Left cardiac atrium (tissue), 4 donors: ENCODE measurements at regions not wholly inside any gene's neighbourhood (a gene's known extent, or its start where the extent isn't known, plus 50 kb on each side); places are given as distances from the start of the nearest gene placed in this dataset.
A peak's percentile ranks its signal among the peaks of the same experiment; 100 is the strongest.

Source experiments
- ATAC-seq, 2 donors: fragments of 200-7000 bp; cut with Tn5 transposase; one replicate each; pipeline ENCODE4 v1.9.1; 2020; ENCODE audit warnings: mild to moderate bottlenecking in 2 of 2, moderate library complexity in 2 of 2
- DNase-seq: peaks from one replicate; pipeline ENCODE4 v3.0.0-alpha.2; 2020
- intact Hi-C, 2 donors: fragments of 100-400 bp; cut with DNase I; formaldehyde crosslinking; loops; one replicate each; pipeline versions ENCODE4 v1.14.1 to v1.15.1; 2022 to 2023
- donor health status: DM: no; HTN: yes; CAD: no.
- donor health status: DM: no; HTN: yes; CAD: no; lungs with severe emphysema.
- donor health status: DM: yes; HTN: yes; CAD: no.
- donor health status: Dilated cardiomyopathy.

DNA sequence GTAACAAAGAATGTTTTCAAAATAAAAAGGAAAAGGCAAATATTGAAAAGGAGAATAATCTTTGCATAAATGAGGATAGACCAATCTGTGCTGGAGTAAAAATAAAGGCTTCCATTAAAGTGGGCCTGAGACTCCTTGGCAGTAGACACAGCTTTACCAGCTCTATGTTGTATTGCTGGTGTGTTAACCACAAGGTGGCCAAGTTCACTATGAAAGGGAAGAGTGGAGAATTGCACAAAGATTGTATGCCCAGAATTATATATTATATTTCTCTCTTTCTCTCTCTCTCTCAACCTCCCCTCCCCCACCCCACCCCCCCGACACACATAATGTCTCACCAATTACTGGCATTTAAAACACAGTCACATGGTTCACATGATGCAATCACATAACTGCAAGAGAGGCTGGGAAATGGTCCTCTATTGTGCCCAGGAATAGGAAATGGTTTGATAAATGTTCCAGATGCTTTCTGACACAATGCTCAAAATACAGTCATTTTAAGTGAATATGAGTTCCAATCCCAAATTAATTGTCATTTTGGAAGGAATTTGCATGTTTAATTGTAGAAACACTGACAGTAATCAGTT is 222.6 kb upstream of the SYT1 start:
- DNase-seq = no peak
- no peak for ATAC-seq
- intact Hi-C loops = no loop called here

DNA sequence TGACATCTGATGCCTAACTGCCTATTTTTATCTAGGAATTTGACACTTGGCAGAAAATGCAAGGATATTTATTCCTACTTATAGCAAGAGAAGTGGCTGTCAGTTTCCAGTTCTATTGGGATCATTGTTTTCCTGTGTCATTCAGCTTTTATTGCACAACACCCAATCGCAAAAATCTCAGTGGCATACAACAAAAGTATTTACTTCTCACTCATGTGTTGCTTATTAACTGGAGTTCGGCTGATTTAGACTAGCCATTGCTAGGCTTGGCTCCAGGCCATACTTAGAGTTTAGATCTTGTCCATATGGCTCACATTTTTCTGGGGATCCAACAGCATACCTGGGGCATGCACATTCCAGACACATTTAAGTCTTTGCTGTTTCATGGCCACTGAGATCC is 218.6 kb upstream of the SYT1 start:
- intact Hi-C loops = no loop called here
- ATAC-seq (no peak), DNase-seq (no peak)

DNA sequence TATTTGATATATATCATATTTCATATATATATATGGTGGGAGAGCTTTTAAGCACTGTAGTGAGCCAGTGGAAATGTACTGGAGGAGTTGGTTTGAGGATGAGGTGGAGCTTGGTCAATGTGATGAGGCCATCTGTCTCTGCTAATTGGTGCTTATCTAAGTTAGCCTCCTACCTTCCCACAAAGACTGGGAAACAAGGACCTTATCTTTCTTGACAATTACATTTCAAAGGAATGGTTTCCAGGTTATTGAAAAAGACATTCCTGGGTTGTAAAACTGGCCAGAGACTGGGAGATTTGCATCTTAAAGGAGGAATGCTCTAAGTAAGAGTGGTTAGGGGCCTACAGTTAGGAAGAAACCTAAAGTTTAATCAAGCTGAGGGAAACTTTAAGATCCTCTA is 212.8 kb upstream of the SYT1 start:
- intact Hi-C loops = no loop called here
- ATAC-seq (no peak), DNase-seq (no peak)

GRCh38 chr12:78666584-78666983 is 198.0 kb upstream of the SYT1 start:
- ATAC-seq = no peak
- intact Hi-C loops = no loop called here
- no peak for DNase-seq

GRCh38 chr12:78671295-78671694 is 193.3 kb upstream of the SYT1 start:
- ATAC-seq (no peak), DNase-seq (no peak)
- intact Hi-C loops = no loop called here

GRCh38 chr12:78672033-78672432 is 192.5 kb upstream of the SYT1 start:
- ATAC-seq (no peak), DNase-seq (no peak)
- intact Hi-C loops = no loop called here

GRCh38 chr12:78674311-78675090 is 190.1 kb upstream of the SYT1 start:
- DNase-seq = no peak
- intact Hi-C loops = no loop called here
- no peak for ATAC-seq

DNA sequence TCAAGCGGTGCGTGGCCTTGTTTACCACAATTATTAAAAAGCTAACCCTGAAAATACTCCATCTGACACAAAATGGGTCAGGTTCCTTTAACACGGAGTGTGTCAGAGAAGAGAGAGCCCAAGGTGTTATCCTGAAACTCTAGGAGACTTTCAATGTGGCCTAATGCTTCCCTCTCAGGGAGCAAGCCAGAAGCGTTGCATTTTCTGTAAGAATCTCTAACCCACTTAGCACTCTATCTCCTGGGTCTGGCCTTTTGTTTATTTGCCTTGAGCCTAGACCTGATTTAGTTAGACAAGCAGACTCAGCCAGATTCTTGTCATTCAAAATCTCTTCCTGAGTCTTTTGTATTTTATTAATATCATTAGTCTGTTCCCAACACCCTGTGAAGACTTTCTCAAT is 184.0 kb upstream of the SYT1 start:
- DNase-seq (no peak), ATAC-seq (no peak)
- intact Hi-C loops = no loop called here

GRCh38 chr12:78683031-78683430 is 181.5 kb upstream of the SYT1 start:
- intact Hi-C loops = no loop called here
- ATAC-seq (no peak), DNase-seq (no peak)

DNA sequence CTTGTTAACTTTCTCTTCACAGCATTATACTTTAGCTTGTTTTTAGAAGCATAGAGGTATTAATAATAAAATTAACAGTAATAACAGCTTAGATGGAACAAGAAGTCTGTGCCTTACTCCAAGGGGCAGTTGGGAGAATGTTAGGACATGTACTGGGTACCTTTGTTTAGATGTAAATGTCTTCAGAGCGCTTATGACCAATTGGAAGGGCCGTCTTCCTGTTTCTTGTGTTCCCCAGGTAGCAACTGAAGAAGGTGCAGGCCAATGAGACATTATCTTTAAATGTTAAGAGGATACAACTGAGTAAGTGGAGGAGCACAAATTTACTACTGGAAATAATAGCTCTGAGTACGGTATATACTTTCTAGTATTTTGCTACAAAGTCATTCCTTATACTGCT is 180.9 kb upstream of the SYT1 start:
- no peak for DNase-seq
- ATAC-seq = no peak
- intact Hi-C loops = no loop called here

DNA sequence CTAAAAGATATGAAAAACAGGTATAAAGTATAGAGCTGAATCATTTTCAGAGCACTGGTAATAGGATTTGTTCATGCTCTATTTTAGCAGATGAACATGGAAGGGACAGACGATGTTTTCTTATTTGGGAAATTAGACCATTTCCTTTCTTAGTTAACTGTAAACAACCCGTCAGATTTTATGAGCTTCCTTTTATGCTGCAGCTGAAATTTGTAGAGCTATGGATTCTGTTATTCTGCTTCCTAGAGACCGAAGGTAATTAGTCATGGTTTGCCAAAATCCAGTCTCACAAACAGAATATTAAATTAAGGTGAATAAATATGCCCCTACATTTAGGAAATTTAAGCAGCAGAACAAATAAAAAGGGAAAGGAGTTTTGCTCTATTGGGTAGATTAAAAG is 180.2 kb upstream of the SYT1 start:
- no peak for DNase-seq
- intact Hi-C loops = no loop called here
- no peak for ATAC-seq

- no peak for DNase-seq
- intact Hi-C loops = no loop called here
- ATAC-seq = peak in 1 of 2 donors; percentile 61
Measured at GRCh38 chr12:78695749-78696148, 168.8 kb upstream of the SYT1 start.

GRCh38 chr12:78696267-78696666 is 168.3 kb upstream of the SYT1 start:
- DNase-seq = no peak
- intact Hi-C loops = no loop called here
- ATAC-seq = no peak

DNA sequence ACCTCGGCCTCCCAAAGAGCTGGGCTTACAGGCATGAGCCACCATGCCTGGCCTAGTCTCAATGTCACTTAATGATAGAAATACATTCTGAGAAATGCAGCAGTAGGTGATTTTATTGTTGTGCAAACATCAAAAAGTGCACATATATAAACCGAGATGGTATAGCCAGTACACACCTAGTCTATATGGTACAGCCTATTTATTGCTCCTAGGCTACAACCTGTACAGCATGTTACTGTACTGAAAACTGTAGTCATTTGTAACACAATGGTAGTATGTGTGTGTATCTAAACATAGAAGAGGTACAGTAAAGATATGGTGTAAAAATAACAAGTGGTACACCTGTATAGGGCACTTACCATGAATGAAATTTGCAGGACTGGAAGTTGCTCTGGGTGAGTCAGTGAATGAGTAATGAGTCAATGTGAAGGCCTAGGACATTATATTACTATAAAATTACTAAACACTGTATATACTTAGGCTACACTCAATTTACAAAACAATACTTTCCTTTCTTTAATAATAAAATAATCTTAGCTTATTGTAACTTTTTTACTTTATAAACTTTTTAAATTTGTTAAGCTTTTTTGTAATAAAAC is 166.7 kb upstream of the SYT1 start:
- no peak for ATAC-seq
- intact Hi-C loops = no loop called here
- DNase-seq = no peak

DNA sequence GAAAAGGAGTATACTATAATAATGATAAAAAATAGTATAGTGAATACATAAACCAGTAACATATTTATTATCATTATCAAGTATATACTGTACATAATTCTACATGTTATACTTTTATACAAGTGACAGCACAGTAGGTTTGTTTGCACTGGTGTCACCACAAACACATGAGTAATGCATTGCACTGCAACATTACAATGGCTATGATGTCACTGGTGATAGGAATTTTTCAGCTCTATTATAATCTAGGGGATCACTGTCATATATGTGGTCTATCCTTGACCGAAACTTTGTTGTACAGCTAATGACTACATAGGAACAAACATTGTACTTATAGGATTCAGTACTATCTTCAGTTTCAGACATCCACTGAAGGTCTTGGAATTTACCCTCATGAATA is 165.8 kb upstream of the SYT1 start:
- ATAC-seq = no peak
- DNase-seq = no peak
- intact Hi-C loops = no loop called here

DNA sequence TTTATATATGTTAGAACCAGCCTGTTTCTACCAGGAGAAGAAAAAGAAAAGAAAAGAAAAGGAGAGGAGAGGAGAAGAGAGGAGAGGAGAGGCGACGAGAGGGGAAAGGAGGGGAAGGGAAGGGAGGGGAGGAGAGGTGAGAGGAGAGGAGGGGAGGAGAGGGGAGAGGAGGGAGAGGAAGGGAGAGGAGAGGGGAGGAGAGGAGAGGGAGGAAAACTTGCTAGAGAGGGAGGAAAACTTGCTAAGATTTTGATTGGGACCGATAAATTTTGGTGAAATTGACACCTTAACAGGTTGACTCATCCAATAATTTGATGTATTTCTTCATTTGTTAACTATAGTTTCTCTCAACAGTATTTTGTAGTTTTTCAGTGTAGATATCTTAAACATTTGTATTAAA is 164.0 kb upstream of the SYT1 start:
- ATAC-seq = no peak

DNA sequence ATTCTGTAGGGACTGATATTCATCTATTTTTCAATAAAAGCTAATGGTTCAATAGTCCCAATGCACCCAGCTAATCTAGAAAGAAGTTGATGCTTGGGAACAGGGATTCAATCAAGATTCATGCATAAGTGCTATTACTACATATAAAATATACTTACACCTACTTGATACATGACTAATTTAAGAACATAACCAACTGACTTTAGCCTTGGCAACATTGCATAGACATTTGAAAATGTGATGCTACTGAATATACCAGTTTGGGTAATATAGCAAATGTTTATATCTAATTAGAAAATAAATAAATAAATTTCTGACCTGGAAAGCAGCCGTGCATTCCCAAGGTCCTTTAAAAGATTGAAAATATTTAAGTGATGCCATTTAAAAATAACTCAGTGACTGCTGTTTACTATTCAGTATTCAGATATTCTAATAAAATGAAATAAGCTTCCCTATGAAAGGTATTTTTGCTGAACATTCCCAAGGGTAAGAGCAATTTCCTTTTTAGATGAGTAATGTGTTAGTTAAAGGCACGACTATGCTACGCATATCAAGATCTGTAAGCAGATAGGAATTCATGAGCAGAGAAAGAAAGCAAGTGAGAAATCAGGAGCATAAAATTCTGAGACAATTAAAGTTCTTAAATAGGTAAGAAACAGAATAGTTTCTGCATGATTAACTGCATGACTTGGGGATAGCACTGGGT is 160.6 kb upstream of the SYT1 start:
- no peak for DNase-seq
- intact Hi-C loops = no loop called here
- no peak for ATAC-seq

More for the DNA sequence above, 164.0 kb upstream of the SYT1 start:
- no peak for DNase-seq
- intact Hi-C loops = no loop called here

DNA sequence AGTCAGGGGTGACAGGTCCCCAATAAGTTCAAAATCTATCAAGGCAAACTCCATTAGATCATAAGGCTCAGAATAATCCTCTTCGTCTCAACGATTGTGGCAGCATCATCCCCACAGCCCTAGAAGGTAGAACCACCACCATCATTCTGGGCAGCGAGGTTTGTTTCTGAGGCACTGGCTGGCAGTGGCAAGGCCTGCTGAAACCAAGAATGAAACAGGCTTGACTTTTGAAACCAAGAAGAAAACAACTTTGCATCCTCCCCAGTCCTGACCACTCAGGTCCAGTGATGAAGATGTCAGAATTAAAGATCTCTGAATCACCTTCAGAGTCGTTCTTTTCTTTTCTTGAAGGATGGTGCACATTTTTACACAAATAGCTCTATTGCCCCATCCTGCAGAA is 152.6 kb upstream of the SYT1 start:
- ATAC-seq (no peak), DNase-seq (no peak)
- intact Hi-C loops = no loop called here

- intact Hi-C loops = no loop called here
- ATAC-seq (no peak), DNase-seq (no peak)
Measured at GRCh38 chr12:78712834-78713481, 151.6 kb upstream of the SYT1 start.

DNA sequence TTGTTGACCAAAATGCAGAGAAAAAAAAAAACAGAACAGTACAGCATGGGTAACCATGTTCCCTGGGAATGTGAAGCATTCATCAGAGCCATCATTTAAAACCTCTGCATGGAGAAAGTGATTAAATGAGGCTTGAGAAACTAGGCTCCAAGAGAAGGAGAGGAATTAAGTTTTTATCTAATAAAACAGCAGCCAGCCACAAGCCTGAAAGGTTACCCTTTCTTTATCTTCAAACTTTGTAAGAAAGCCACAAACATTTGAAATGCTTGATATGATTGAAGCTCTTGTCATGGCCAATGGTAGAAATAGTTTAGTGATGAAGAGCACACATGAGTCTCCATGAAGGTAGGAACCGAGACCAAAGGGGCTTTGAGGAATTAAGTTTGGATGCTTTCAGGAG is 144.9 kb upstream of the SYT1 start:
- DNase-seq (no peak), ATAC-seq (no peak)
- intact Hi-C loops = no loop called here
